Fibroblast of lung (primary cell): ENCODE measurements at regions not wholly inside any gene's neighbourhood (a gene's known extent, or its start where the extent isn't known, plus 50 kb on each side); places are given as distances from the start of the nearest gene placed in this dataset.

ENCODE experiments used
- DNase-seq, 2 donors: peaks; one replicate each; pipeline versions ENCODE4 v3.0.0 to v3.0.0-alpha.2; 2010; ENCODE audit warnings: low read depth in 2 of 2
- H2AFZ ChIP-seq: 2 replicates; pipeline ENCODE4 v1.5.1; 2012; ENCODE audit warnings: low read length, control low read depth, inconsistent platforms
- H3K27ac ChIP-seq: 2 replicates; pipeline ENCODE4 v1.5.1; 2011; ENCODE audit warnings: low read length, control low read depth; ENCODE audit not compliant: insufficient read depth
- H3K27me3 ChIP-seq: 2 replicates; pipeline ENCODE4 v1.5.1; 2011; ENCODE audit warnings: mild to moderate bottlenecking, low read length; ENCODE audit not compliant: control insufficient read depth, insufficient read depth
- H3K36me3 ChIP-seq: 2 replicates; pipeline ENCODE4 v1.5.1; 2011; ENCODE audit warnings: low read length; ENCODE audit not compliant: control insufficient read depth, insufficient read depth
- H3K4me1 ChIP-seq: 2 replicates; pipeline ENCODE4 v1.5.1; 2011; ENCODE audit warnings: low read length; ENCODE audit not compliant: control insufficient read depth, insufficient read depth; ENCODE audit errors: extremely low read depth
- H3K4me2 ChIP-seq: 2 replicates; pipeline ENCODE4 v1.5.1; 2011; ENCODE audit warnings: low read length, control low read depth; ENCODE audit not compliant: insufficient read depth; ENCODE audit errors: extremely low read depth
- H3K4me3 ChIP-seq, 4 experiments: fragments of 200-600 bp in 1 of 4; sonication (generic) in 1 of 4; replicated peaks in 1 of 4; 2 replicates each; pipeline ENCODE4 v1.5.1; 2011 to 2016; ENCODE audit warnings: low read length in 4 of 4, low read depth in 3 of 4, mild to moderate bottlenecking in 3 of 4, control low read depth in 2 of 4, inconsistent platforms in 1 of 4, mixed read lengths in 1 of 4; ENCODE audit not compliant: insufficient read depth in 1 of 4; ENCODE audit errors: control extremely low read depth in 1 of 4
- H3K79me2 ChIP-seq: 2 replicates; pipeline ENCODE4 v1.5.1; 2012; ENCODE audit warnings: mild to moderate bottlenecking, low read length, inconsistent platforms; ENCODE audit not compliant: control insufficient read depth, insufficient read depth
- H3K9ac ChIP-seq: 2 replicates; pipeline ENCODE4 v1.5.1; 2011; ENCODE audit warnings: mild to moderate bottlenecking, low read length, control low read depth; ENCODE audit not compliant: insufficient read depth
- H3K9me3 ChIP-seq: 2 replicates; pipeline ENCODE4 v1.5.1; 2012; ENCODE audit warnings: low read depth, low read length; ENCODE audit not compliant: control insufficient read depth, insufficient read depth
- H4K20me1 ChIP-seq: 2 replicates; pipeline ENCODE4 v1.5.1; 2011; ENCODE audit warnings: low read length; ENCODE audit not compliant: control insufficient read depth, insufficient read depth; ENCODE audit errors: extremely low read depth
- EZH2 ChIP-seq: IDR thresholded peaks from 2 replicates; pipeline ENCODE4 v1.5.1; 2012; ENCODE audit warnings: low read length, control low read depth, mild to moderate bottlenecking; ENCODE audit errors: missing control alignments
- TF ChIP-seq, protein P1 (sequence below), 2 donors: IDR thresholded peaks in 1 of 2; conservative IDR thresholded peaks in 1 of 2; 1 replicate in 1 of 2; 2 replicates in 1 of 2; pipeline ENCODE4 v1.5.1; 2011 to 2012; ENCODE audit warnings: low read length in 2 of 2, control low read depth in 1 of 2, inconsistent platforms in 1 of 2, low read depth in 1 of 2, mild to moderate bottlenecking in 1 of 2

DNA sequence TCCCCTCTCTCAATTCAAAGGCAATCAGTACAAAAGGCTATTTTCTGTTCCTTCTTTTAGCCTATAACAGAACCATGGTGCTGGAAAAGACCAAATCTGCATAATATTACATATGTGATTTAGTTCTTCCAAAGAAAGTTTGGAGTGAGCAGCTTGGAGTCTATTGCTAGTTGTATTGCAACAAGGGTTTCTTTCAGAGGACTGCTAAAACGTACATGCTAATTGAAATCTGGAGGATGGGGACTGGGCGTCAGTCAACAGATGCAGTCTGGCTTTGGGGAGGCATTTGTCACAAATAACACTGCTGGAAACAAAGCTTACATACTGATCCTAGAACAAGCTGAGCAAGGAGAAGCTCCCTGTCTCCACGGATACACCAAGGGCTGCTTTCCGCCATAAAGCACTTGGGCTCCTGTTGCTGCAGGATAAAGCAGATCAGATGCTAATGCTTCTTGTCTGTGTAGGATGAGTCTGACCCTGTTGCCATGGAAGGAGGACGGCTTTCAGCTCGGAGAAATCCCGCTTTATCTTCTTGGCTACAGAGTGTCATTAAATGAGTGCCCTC is 883.5 kb downstream of the SORCS1 start:
- no peak overlapping the region for H3K9ac ChIP-seq
- H3K27ac ChIP-seq: no peak overlapping the region
- no peaks in the 10 kb centered on the region for H4K20me1 ChIP-seq
- no peaks in the 10 kb centered on the region for H3K9me3 ChIP-seq
- H3K27me3 ChIP-seq: no peaks in the 10 kb centered on the region
- H2AFZ ChIP-seq: no peak overlapping the region
- no peaks in the 10 kb centered on the region for H3K4me1 ChIP-seq
- H3K79me2 ChIP-seq: no peaks in the 10 kb centered on the region
- no peak overlapping the region for H3K4me2 ChIP-seq
- DNase-seq: no peak
- TF ChIP-seq, protein P1, sequence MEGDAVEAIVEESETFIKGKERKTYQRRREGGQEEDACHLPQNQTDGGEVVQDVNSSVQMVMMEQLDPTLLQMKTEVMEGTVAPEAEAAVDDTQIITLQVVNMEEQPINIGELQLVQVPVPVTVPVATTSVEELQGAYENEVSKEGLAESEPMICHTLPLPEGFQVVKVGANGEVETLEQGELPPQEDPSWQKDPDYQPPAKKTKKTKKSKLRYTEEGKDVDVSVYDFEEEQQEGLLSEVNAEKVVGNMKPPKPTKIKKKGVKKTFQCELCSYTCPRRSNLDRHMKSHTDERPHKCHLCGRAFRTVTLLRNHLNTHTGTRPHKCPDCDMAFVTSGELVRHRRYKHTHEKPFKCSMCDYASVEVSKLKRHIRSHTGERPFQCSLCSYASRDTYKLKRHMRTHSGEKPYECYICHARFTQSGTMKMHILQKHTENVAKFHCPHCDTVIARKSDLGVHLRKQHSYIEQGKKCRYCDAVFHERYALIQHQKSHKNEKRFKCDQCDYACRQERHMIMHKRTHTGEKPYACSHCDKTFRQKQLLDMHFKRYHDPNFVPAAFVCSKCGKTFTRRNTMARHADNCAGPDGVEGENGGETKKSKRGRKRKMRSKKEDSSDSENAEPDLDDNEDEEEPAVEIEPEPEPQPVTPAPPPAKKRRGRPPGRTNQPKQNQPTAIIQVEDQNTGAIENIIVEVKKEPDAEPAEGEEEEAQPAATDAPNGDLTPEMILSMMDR (conservative IDR thresholded peaks at IDR 0.05 in 1 of 2, IDR thresholded peaks at IDR 0.05 in 1 of 2; ENCODE audit: low read depth in 1 of 2, low read length in 2 of 2): no peak
- no peak for TF ChIP-seq EZH2
- H3K4me3 ChIP-seq: no peak overlapping the region
- no peaks in the 10 kb centered on the region for H3K36me3 ChIP-seq

DNA sequence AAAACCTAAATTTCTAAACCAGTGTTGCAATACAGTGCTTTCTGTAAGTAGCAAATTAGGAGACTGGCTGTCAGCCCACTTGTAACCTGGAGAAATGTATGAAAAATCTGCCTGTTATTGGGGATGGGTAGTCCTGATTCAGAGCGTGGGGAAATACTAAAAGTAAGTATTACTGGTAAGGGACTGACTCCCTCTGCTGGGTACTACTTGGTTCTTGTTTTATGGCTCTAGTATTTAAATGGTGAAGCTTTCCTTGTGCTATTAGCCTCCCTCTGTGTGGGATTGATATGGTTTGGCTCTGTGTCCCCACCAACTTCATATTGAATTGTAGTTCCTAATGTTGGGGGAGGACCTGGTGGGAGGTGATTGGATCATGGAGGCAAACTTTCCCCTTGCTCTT is 886.1 kb downstream of the SORCS1 start:
- Histone ChIP-seq H3K36me3 (no peaks in the 10 kb centered on the region), H3K27me3 (no peaks in the 10 kb centered on the region), H3K4me2 (no peak overlapping the region), H3K9ac (no peak overlapping the region), H3K9me3 (no peaks in the 10 kb centered on the region), H4K20me1 (no peaks in the 10 kb centered on the region), H3K4me1 (no peaks in the 10 kb centered on the region), H2AFZ (no peak overlapping the region), H3K79me2 (no peaks in the 10 kb centered on the region), H3K27ac (no peak overlapping the region), H3K4me3 (no peak overlapping the region)
- no peak for DNase-seq
- TF ChIP-seq, protein P1 (conservative IDR thresholded peaks at IDR 0.05 in 1 of 2, IDR thresholded peaks at IDR 0.05 in 1 of 2; ENCODE audit: low read depth in 1 of 2, low read length in 2 of 2): no peak
- no peak for TF ChIP-seq EZH2

DNA sequence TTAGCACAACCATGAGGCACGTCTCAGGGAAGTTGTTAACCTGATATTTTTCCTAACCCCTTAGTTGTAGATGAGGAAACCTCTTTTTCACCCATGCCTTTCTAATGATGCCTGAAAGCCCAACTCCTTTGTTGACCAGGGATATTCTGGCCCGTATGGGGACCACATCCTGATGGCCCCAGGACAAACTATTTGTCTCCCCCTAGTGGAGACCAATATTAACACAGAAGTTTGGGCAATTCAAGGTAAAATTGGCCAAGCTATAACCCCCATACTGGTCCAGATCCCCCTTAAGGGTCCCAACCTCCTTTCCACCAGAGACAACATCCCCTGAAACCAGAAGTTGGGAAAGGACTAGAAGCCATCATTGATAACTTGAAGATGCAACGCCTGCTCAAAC is 893.3 kb downstream of the SORCS1 start:
- Histone ChIP-seq H2AFZ (no peak overlapping the region), H3K27me3 (no peaks in the 10 kb centered on the region), H3K9me3 (no peaks in the 10 kb centered on the region), H3K36me3 (no peaks in the 10 kb centered on the region), H3K4me3 (no peak overlapping the region), H4K20me1 (no peaks in the 10 kb centered on the region), H3K9ac (no peak overlapping the region), H3K4me1 (no peaks in the 10 kb centered on the region), H3K79me2 (no peaks in the 10 kb centered on the region), H3K27ac (no peak overlapping the region), H3K4me2 (no peak overlapping the region)
- no peak for TF ChIP-seq EZH2
- TF ChIP-seq, protein P1 (conservative IDR thresholded peaks at IDR 0.05 in 1 of 2, IDR thresholded peaks at IDR 0.05 in 1 of 2; ENCODE audit: low read depth in 1 of 2, low read length in 2 of 2): no peak
- no peak for DNase-seq
